ENCODE measurements at regions not wholly inside any gene's neighbourhood (a gene's known extent, or its start where the extent isn't known, plus 50 kb on each side); places are given as distances from the start of the nearest gene placed in this dataset.
A peak's percentile ranks its signal among the peaks of the same experiment; 100 is the strongest.

DNA sequence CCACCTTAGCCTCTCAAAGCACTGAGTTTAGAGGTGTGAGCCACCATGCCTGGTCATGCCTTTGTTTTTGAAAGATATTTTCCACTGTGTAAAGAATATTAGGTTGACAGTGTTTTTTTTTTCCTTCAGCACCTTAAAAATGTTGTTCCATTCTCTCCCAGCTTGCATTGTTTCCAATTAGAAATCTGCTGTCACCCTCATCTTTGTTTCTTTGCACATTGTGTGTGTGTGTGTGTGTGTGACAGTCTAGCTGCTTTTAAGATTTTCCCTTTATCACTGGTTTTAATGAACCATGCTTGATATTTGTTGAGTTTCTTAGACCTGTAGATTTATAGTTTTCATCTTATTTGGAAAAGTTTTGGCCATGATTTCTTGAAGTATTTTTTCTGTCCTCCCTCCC lies 79.0 kb upstream of the NKX1-1 start:
- H2AFZ ChIP-seq (ENCODE audit: low read length), result no peak overlapping the region
- H3K79me2 ChIP-seq (ENCODE audit: insufficient read depth, low read length), result no peaks in the 10 kb centered on the region
- H3K27me3 ChIP-seq (ENCODE audit: insufficient read depth, low read length), result no peaks in the 10 kb centered on the region
- H3K27ac ChIP-seq (ENCODE audit: low read depth, low read length), result no peak overlapping the region
- no peak overlapping the region for H3K4me3 ChIP-seq (ENCODE audit: insufficient read depth, low read length)
- no peaks in the 10 kb centered on the region for H4K20me1 ChIP-seq (ENCODE audit: insufficient read depth, low read length)
- DNase-seq (ENCODE audit: insufficient read length, low spot score, missing footprints), result no peak
- no peaks in the 10 kb centered on the region for H3K4me1 ChIP-seq (ENCODE audit: insufficient read depth, low read length)
- TF ChIP-seq, protein P1, sequence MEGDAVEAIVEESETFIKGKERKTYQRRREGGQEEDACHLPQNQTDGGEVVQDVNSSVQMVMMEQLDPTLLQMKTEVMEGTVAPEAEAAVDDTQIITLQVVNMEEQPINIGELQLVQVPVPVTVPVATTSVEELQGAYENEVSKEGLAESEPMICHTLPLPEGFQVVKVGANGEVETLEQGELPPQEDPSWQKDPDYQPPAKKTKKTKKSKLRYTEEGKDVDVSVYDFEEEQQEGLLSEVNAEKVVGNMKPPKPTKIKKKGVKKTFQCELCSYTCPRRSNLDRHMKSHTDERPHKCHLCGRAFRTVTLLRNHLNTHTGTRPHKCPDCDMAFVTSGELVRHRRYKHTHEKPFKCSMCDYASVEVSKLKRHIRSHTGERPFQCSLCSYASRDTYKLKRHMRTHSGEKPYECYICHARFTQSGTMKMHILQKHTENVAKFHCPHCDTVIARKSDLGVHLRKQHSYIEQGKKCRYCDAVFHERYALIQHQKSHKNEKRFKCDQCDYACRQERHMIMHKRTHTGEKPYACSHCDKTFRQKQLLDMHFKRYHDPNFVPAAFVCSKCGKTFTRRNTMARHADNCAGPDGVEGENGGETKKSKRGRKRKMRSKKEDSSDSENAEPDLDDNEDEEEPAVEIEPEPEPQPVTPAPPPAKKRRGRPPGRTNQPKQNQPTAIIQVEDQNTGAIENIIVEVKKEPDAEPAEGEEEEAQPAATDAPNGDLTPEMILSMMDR (IDR thresholded peaks at IDR 0.05; ENCODE audit: extremely low read depth, low read depth, low read length), result no peak
- H3K9me3 ChIP-seq (ENCODE audit: low read depth, low read length), result peaks cover 3% of the 10 kb centered on the region
- no peak overlapping the region for H3K4me2 ChIP-seq (ENCODE audit: insufficient read depth, low read length)
- H3K36me3 ChIP-seq (ENCODE audit: insufficient read depth, low read length), result no peaks in the 10 kb centered on the region

DNA sequence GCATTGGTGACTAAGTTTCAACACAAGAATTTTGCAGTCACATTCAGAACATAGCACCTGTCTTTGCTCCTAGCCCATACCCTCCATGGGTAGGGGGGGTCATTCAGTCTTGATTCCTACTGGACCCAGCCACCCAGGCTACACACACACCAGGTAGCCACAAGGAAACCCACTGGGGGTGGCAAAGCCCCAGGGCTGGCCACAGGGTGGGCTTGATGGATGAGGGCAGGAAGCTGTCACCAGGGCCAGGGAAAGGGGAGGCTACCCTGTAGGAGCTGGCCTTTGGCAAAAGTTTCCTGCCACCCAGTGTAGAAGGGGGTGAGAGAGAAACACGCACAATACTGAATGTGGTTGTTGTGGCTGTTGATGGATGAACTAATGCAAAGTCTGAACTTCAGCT lies 74.5 kb upstream of the NKX1-1 start:
- H3K27me3 ChIP-seq (ENCODE audit: insufficient read depth, low read length), result no peaks in the 10 kb centered on the region
- no peak overlapping the region for H3K27ac ChIP-seq (ENCODE audit: low read depth, low read length)
- no peak overlapping the region for H2AFZ ChIP-seq (ENCODE audit: low read length)
- H3K4me3 ChIP-seq (ENCODE audit: insufficient read depth, low read length), result no peak overlapping the region
- TF ChIP-seq, protein P1 (IDR thresholded peaks at IDR 0.05; ENCODE audit: extremely low read depth, low read depth, low read length), result no peak
- peak; percentile 14 for DNase-seq (ENCODE audit: insufficient read length, low spot score, missing footprints)
- H3K36me3 ChIP-seq (ENCODE audit: insufficient read depth, low read length), result no peaks in the 10 kb centered on the region
- H3K79me2 ChIP-seq (ENCODE audit: insufficient read depth, low read length), result no peaks in the 10 kb centered on the region
- H3K4me1 ChIP-seq (ENCODE audit: insufficient read depth, low read length), result no peaks in the 10 kb centered on the region
- H4K20me1 ChIP-seq (ENCODE audit: insufficient read depth, low read length), result no peaks in the 10 kb centered on the region
- no peak overlapping the region for H3K4me2 ChIP-seq (ENCODE audit: insufficient read depth, low read length)
- H3K9me3 ChIP-seq (ENCODE audit: low read depth, low read length), result no peaks in the 10 kb centered on the region

DNA sequence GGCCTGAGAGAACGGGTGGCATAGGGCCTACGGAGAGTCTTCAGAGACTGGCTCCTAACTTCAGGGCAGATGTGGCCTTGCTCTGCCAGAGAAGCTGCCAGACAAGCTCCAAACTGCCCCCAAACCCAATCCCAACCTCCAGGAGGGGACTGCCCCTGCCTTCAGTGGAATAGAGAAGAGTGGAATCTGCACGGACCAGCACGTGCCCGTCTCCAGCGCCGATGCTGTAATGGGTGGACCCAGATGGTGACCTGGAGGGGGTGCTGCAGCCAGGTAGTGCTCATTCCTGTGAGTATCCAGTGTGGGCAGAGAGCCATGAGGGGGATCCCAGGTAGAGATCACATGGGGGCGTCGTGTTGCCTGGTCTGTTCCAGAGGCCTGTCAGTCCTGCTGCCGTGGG lies 73.2 kb upstream of the NKX1-1 start:
- Histone ChIP-seq H3K27ac (ENCODE audit: low read depth, low read length) (no peak overlapping the region), H2AFZ (ENCODE audit: low read length) (no peak overlapping the region), H3K36me3 (ENCODE audit: insufficient read depth, low read length) (no peaks in the 10 kb centered on the region), H3K4me3 (ENCODE audit: insufficient read depth, low read length) (no peak overlapping the region), H4K20me1 (ENCODE audit: insufficient read depth, low read length) (no peaks in the 10 kb centered on the region), H3K4me2 (ENCODE audit: insufficient read depth, low read length) (no peak overlapping the region), H3K9me3 (ENCODE audit: low read depth, low read length) (no peaks in the 10 kb centered on the region), H3K27me3 (ENCODE audit: insufficient read depth, low read length) (no peaks in the 10 kb centered on the region), H3K4me1 (ENCODE audit: insufficient read depth, low read length) (no peaks in the 10 kb centered on the region), H3K79me2 (ENCODE audit: insufficient read depth, low read length) (no peaks in the 10 kb centered on the region)
- DNase-seq (ENCODE audit: insufficient read length, low spot score, missing footprints), result peak; percentile 45
- TF ChIP-seq, protein P1 (IDR thresholded peaks at IDR 0.05; ENCODE audit: extremely low read depth, low read depth, low read length), result no peak

DNA sequence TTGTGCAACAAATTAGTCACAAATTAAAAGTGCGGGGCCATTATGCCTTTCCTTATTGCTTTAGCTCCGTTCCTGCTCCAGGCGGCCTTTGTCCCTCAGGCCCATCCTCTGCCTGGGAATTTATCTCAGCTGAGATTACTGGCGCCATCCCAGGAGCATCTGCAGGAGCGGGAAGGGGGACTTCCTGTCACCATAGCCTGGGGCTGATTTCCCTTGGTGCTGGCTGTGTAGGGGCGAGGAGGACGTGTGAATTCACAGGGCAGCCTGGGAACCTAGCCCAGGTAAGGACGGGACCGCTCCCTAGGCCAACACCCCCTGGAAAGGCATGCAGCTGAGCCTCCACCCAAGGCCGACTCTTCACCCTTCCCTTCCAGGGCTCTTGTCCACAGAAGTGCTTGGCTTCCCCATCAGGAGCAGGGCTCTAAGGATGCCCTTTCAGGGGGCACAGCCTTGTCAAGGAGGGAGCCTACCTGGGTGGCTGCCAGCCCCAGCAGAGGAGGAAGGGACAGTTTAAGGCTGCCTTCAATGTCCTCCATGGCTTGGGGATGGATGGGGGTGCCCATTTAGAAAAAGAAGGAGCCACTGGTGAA lies 72.6 kb upstream of the NKX1-1 start:
- DNase-seq (ENCODE audit: insufficient read length, low spot score, missing footprints), result peak; percentile 32
- H3K79me2 ChIP-seq (ENCODE audit: insufficient read depth, low read length), result no peaks in the 10 kb centered on the region
- no peak overlapping the region for H3K27ac ChIP-seq (ENCODE audit: low read depth, low read length)
- H3K4me2 ChIP-seq (ENCODE audit: insufficient read depth, low read length), result no peak overlapping the region
- no peaks in the 10 kb centered on the region for H3K9me3 ChIP-seq (ENCODE audit: low read depth, low read length)
- no peak overlapping the region for H3K4me3 ChIP-seq (ENCODE audit: insufficient read depth, low read length)
- H3K36me3 ChIP-seq (ENCODE audit: insufficient read depth, low read length), result no peaks in the 10 kb centered on the region
- TF ChIP-seq, protein P1 (IDR thresholded peaks at IDR 0.05; ENCODE audit: extremely low read depth, low read depth, low read length), result no peak
- no peaks in the 10 kb centered on the region for H3K27me3 ChIP-seq (ENCODE audit: insufficient read depth, low read length)
- no peak overlapping the region for H2AFZ ChIP-seq (ENCODE audit: low read length)
- no peaks in the 10 kb centered on the region for H4K20me1 ChIP-seq (ENCODE audit: insufficient read depth, low read length)
- H3K4me1 ChIP-seq (ENCODE audit: insufficient read depth, low read length), result no peaks in the 10 kb centered on the region

Data from osteoblast (primary cell).